NCI-H2081 (cell line): ENCODE measurements at regions not wholly inside any gene's neighbourhood (a gene's known extent, or its start where the extent isn't known, plus 50 kb on each side); places are given as distances from the start of the nearest gene placed in this dataset.
"Not testable (repeated sequence)": the region's sequence is repeated elsewhere in the genome, so short reads cannot be mapped to it uniquely, and the experiment has no call there.

ENCODE experiments used
- DNase-seq, 2 experiments: peaks; one replicate each; lab custom pipeline; 2025; lab: John Stamatoyannopoulos, UW

- DNase-seq = no peak
These were observed 451.4 kb upstream of the POM121L12 start for GRCh38 chr7:52584041-52584440.

GRCh38 chr7:52573141-52573540 lies 462.3 kb upstream of the POM121L12 start:
- DNase-seq = not testable (repeated sequence)

GRCh38 chr7:52571026-52571425 lies 464.4 kb upstream of the POM121L12 start:
- no peak for DNase-seq

DNA sequence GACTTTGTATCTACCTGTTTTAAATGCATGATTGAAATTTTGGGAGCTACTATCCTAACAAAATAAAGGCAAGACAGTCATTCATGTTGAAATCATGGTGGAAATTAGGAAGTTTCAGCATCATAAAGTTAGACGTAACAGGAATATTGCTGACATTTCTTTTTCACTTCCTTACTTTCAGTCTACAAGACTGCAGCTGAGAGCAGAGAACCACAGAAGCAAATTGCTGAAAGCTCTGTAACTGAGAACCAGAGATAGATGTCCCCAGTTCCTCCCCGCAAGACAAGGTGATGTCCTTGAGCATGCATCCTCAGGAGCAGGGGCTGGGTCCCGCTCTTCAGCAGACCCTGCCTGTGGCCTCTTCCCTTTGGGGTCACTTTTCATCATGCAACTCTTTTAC lies 466.3 kb upstream of the POM121L12 start:
- DNase-seq = no peak

DNA sequence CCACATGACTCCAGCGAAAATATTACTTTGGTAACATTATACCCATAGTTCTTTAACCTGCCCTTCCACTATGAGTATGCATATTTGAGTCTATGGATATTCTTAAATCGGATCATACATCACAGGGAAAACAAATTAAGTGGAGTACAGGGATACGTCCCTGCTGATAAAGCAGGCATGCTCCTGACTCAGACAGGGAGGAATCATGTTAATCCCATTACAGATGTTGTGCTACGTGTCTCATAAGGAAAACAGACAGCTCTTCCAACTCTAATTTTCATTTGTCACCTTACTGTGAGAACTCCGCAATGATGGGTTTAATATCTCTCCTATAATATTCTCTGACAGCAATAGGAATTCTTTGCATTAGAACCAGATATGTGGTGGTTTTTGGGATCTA lies 469.5 kb upstream of the POM121L12 start:
- DNase-seq = no peak

DNA sequence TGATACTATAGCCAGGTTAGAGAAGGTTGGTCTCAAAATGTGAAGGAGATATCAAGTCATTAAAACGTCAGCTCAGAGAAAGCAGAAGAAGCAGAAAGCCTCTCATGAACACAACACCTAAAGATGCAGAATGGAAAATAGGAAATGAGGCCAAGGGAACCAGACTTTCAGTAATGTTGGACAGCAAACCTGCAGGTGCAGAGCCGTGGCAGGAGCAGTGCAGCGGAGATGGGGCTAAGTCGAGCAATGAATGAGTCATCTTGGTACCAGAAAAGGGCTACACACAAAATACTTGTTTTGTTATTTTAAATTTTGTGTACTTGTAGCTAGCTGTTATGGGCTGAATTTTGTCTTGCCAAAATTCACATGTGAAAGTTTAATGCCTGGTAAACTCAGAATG lies 479.6 kb upstream of the POM121L12 start:
- DNase-seq = no peak

- DNase-seq = no peak
These were observed 488.0 kb upstream of the POM121L12 start for GRCh38 chr7:52547308-52547910.

- DNase-seq = not testable (repeated sequence)
These were observed 494.2 kb upstream of the POM121L12 start for GRCh38 chr7:52541198-52541765.

DNA sequence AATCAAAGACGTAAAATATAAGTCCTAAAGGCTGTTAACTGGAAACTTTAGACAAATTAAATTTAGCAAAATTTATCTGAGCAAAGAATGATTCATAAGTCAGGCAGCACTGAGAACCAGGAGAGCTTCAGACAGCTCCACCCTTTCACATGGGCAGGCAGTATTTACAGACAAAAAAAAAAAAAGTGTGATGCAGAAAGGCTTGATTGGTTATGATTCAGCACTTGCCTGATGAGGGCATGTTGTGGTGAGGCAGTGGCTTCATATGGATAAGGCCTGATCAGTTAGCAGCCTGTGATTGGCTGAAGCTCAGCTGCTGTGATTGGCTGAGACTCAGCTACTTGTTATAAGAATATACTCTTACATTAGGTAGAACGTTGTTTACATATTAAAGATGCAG lies 495.4 kb upstream of the POM121L12 start:
- no peak for DNase-seq

GRCh38 chr7:52539414-52539813 lies 496.0 kb upstream of the POM121L12 start:
- no peak for DNase-seq

GRCh38 chr7:52537051-52537450 lies 498.4 kb upstream of the POM121L12 start:
- DNase-seq = no peak

GRCh38 chr7:52525772-52526341 lies 509.6 kb upstream of the POM121L12 start:
- no peak for DNase-seq

DNA sequence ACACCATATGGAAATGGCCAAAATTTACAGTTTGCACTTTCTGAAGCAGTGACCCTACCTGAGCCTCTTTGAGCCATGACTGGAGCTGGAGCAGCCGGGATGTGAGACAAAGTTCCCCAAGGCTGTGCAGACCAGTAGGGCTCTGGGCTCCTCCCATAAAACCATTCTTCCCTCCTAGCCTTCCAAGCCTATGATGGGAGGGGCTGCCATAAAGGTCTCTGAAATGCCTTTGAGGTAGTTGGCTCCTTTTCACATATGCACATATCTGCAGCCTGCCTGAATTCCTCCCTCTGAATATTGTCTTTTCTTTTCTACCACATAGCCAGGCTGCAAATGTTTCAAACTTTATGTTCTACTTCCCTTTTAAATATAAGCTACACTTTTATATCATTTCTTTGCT lies 516.6 kb upstream of the POM121L12 start:
- DNase-seq = no peak

DNA sequence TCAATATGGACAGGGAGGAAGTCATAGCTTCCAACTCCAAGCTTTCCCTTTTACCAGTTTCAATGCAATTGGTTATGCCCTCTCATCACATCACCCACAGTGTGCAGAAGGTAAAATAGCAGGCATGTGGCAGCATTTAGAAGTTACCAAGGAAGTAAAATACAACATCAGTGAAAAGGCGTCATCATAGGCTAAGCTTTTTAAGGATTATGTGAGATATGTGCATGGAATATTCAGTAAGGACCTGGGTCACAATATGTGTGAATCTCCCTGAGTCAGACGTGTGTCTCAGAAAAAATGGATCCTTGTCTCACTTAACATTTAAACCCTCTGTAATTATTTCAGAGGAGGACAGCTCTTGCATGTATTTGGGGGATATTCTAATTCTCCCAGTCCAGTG lies 522.8 kb upstream of the POM121L12 start:
- DNase-seq = no peak

DNA sequence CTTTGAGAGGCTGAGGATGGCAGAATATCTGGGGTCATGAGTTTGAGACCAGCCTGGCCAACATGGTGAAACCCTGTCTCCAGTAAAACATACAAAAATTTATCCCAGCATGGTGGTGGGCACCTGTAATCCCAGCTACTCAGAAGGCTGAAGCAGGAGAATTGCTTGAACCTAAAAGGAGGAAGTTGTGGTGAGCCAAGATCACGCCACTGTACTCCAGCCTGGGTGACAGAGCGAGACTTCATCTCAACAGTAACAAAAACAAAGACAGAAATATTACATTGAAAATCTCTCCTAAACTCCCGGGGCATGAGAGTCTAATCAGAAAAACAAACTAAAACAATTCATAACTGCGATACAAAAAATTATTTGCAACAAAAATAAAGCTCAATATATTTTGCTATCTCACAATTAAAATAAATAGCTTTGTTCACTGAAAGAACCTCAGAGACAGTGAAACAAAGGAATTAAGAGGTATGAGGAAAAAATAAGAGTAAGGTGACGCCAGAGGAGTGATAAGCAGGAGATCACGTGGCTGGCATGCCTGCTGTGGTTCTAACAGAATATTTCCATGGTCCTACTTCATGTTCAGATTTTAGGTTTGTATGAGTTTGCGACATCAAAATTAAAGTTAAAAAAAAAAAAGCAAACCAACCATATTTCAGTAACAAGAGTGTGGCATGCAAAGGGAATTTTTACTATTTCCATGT lies 527.7 kb upstream of the POM121L12 start:
- DNase-seq = no peak

- no peak for DNase-seq
These were observed 529.1 kb upstream of the POM121L12 start for GRCh38 chr7:52506325-52506724.

GRCh38 chr7:52504561-52504960 lies 530.9 kb upstream of the POM121L12 start:
- no peak for DNase-seq

DNA sequence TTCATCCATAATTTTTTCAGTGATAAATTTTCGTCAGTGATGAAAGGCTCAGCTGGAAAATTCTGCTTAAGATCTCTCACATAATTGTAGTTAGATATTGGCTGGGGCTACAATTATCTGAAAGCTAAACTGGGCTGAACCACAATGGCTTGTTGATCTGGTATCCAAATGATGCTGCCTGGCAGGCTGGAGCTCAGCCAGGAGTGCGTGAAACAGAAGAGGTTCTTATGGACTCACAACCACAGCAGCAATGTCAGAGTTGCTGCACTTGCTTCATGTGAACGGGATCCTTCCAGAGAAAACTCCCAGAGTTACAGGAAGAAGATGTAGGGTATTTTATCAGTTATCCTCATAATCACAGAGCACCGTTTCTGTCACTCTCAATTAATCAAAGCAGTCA lies 533.2 kb upstream of the POM121L12 start:
- DNase-seq = no peak

GRCh38 chr7:52501696-52502095 lies 533.7 kb upstream of the POM121L12 start:
- no peak for DNase-seq

DNA sequence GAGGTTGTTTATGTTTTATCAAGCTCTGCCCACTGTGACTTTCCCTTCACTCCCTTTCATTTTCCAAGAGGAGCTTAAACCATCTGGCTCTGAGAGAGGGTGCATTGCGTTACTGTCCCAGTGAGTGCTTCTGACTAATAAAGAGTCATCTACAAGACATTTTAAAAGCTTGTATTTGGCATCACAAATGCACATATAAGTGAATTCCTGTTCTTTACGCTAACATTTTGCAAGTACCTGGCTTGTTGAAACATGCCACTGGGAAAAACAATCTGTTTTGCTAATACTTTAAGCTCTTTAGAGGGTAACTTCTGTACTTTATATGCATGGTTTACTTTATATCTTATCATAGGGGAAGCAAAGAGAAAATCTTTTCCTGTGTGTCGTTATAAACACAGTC lies 534.6 kb upstream of the POM121L12 start:
- no peak for DNase-seq

DNA sequence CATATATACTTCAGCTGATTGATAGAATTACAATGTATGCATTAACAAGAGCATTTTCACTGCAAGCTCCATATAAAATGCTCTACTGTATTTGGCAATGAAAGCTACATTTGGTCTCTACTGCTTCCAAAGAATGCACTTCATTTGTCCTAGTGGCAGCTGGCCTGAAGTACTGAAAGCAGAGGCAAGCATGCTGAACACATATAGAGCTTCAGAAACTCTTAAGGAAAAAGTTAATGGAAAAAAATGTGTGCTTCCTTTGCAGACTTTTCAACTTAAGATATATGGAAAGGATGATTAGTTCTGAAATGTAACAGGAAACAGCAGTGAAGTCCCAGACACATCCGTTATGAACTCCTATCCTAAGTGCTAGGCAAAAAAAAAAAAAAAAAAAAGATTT lies 537.1 kb upstream of the POM121L12 start:
- DNase-seq = no peak

DNA sequence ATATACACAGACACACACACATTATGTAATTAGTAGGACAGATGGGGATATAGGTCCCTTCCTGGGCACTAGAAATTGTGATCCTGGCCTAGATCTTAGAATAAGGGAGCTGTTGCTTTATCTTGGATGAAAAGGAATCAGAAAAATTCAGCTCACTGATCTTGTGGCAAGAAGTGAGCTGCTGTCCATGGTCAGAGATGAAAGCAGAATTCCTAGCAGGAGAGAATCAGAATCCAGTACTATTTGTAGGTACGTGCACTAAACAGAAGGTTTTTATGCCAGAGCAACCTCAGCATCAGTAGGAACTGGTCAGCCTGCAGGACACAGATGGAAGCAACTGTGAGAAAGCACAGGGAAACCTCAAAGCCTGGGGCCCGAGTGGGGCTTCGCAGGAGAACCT lies 549.2 kb upstream of the POM121L12 start:
- no peak for DNase-seq

DNA sequence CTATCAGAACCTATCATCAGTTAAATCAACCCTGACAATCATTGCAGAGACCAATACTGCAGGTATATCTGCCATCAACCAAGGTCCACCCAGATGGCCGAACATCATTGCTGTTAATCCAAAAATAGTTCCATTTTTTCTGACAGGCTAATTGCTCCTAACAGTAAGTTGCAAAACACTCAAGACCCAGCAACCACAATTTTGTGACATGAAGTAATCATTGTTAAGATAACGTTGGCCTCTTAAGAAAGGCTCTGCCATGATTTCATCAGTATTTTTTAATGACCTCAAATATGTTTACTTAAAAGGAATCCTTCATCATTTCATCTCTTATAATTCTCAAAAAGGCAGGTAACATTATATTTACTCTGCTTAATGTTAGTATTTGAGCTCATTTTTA lies 553.4 kb upstream of the POM121L12 start:
- DNase-seq = no peak
